ENCODE measurements at regions not wholly inside any gene's neighbourhood (a gene's known extent, or its start where the extent isn't known, plus 50 kb on each side); places are given as distances from the start of the nearest gene placed in this dataset.

GRCh38 chr15:61481886-61482285, 252.8 kb upstream of the RORA start:
- ChIA-PET CTCF (no interaction called here), POLR2A (no interaction called here)
- Histone ChIP-seq H3K27me3 (ENCODE audit: control insufficient read depth, insufficient read depth, low read length) (no peaks in the 10 kb centered on the region), H3K36me3 (ENCODE audit: control insufficient read depth, insufficient read depth, low read length) (no peaks in the 10 kb centered on the region), H3K4me3 (ENCODE audit: low read depth, low read length) (no peak overlapping the region)
- no peak for DNase-seq (ENCODE audit: low read depth)
- TF ChIP-seq CTCF (IDR thresholded peaks at IDR 0.05; ENCODE audit: insufficient read depth, low read depth, low read length), result no peak

GRCh38 chr15:61480863-61481262, 251.8 kb upstream of the RORA start:
- ChIA-PET POLR2A (no interaction called here), CTCF (no interaction called here)
- no peaks in the 10 kb centered on the region for H3K27me3 ChIP-seq (ENCODE audit: control insufficient read depth, insufficient read depth, low read length)
- DNase-seq (ENCODE audit: low read depth), result no peak
- H3K4me3 ChIP-seq (ENCODE audit: low read depth, low read length), result no peak overlapping the region
- no peak for TF ChIP-seq CTCF (IDR thresholded peaks at IDR 0.05; ENCODE audit: insufficient read depth, low read depth, low read length)
- no peaks in the 10 kb centered on the region for H3K36me3 ChIP-seq (ENCODE audit: control insufficient read depth, insufficient read depth, low read length)

GRCh38 chr15:61480295-61480694, 251.2 kb upstream of the RORA start:
- POLR2A ChIA-PET, result no interaction called here
- TF ChIP-seq CTCF (IDR thresholded peaks at IDR 0.05; ENCODE audit: insufficient read depth, low read depth, low read length), result no peak
- no peak for DNase-seq (ENCODE audit: low read depth)
- Histone ChIP-seq H3K36me3 (ENCODE audit: control insufficient read depth, insufficient read depth, low read length) (no peaks in the 10 kb centered on the region), H3K4me3 (ENCODE audit: low read depth, low read length) (no peak overlapping the region), H3K27me3 (ENCODE audit: control insufficient read depth, insufficient read depth, low read length) (no peaks in the 10 kb centered on the region)
- CTCF ChIA-PET, result no interaction called here

- DNase-seq (ENCODE audit: low read depth), result no peak
- Histone ChIP-seq H3K4me3 (ENCODE audit: low read depth, low read length) (no peak overlapping the region), H3K27me3 (ENCODE audit: control insufficient read depth, insufficient read depth, low read length) (no peaks in the 10 kb centered on the region), H3K36me3 (ENCODE audit: control insufficient read depth, insufficient read depth, low read length) (no peaks in the 10 kb centered on the region)
- POLR2A ChIA-PET, result no interaction called here
- CTCF ChIA-PET, result no interaction called here
- TF ChIP-seq CTCF (IDR thresholded peaks at IDR 0.05; ENCODE audit: insufficient read depth, low read depth, low read length), result no peak
Observed at GRCh38 chr15:61479613-61480012, 250.5 kb upstream of the RORA start.

GRCh38 chr15:61476741-61477140, 247.6 kb upstream of the RORA start:
- TF ChIP-seq CTCF (IDR thresholded peaks at IDR 0.05; ENCODE audit: insufficient read depth, low read depth, low read length), result no peak
- H3K27me3 ChIP-seq (ENCODE audit: control insufficient read depth, insufficient read depth, low read length), result no peaks in the 10 kb centered on the region
- no peak overlapping the region for H3K4me3 ChIP-seq (ENCODE audit: low read depth, low read length)
- H3K36me3 ChIP-seq (ENCODE audit: control insufficient read depth, insufficient read depth, low read length), result no peaks in the 10 kb centered on the region
- no peak for DNase-seq (ENCODE audit: low read depth)
- ChIA-PET CTCF (interaction anchor here (0.6 kb wide), 1 partner anchor 95 kb away, joined by 3 read pairs; no protein-coding TSS in a partner anchor), POLR2A (no interaction called here)

All from BJ (cell line).